ENCODE measurements at regions not wholly inside any gene's neighbourhood (a gene's known extent, or its start where the extent isn't known, plus 50 kb on each side); places are given as distances from the start of the nearest gene placed in this dataset.

DNA sequence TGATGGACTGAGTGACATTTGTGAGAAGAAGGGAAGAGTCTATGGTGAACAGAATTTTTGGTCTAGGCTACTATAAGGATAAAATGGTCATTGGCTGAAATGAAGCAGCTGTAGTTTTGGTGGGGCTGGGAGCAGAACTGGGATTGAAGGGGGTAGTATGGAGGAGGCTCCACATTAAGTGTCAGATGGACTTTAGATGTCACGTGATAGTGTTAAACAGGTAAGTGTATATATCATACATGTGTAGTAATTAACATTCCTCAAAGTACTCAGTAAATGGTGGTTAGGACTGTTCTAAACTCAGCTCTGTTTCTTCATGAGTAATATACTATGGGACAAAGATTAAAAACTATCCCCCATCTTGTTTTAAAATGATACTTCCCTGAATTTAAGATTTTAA lies 947.9 kb downstream of the PDHA2 start:
- intact Hi-C loops (cut with micrococcal nuclease; ENCODE audit: unreplicated experiment): no loop called here
- no peak for DNase-seq

DNA sequence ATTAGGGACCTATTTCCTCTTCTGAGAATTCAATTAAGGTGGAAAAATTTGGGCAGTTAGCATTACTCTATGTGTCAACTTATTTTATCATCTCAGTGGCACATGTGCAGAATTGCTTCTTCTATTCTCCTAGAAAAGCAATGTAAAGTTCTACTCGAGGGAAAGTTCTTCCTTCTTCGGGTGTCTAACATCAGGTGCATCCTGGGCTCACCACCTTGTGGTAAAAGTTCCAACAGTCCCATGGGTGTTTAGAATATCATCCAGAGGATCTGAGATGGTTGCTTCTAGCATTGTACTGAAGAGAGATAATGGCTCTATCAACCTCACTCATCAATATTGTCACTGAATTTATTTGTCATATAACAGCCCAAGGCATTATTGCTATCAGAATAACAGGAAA lies 969.7 kb downstream of the PDHA2 start:
- intact Hi-C loops (cut with micrococcal nuclease; ENCODE audit: unreplicated experiment): no loop called here
- POLR2A ChIA-PET: no interaction called here
- H3K9me3 Mint-ChIP-seq (ENCODE audit: unreplicated experiment): no peaks in the 10 kb centered on the region
- no TSS peak for BruUV-seq (replicated peaks)
- H3K27me3 ChIP-seq (replicated peaks; ENCODE audit: control insufficient read depth, insufficient read depth, low read length): no peaks in the 10 kb centered on the region
- H3K4me1 Mint-ChIP-seq (ENCODE audit: low read depth, unreplicated experiment): no peaks in the 10 kb centered on the region
- H3K27ac Mint-ChIP-seq (ENCODE audit: unreplicated experiment): no peak overlapping the region
- H3K4me3 ChIP-seq (ENCODE audit: low read depth, low read length): no peak overlapping the region
- no peaks in the 10 kb centered on the region for H3K27me3 Mint-ChIP-seq (ENCODE audit: insufficient read depth, unreplicated experiment)
- H3K36me3 Mint-ChIP-seq (ENCODE audit: insufficient read depth, unreplicated experiment): no peaks in the 10 kb centered on the region
- CTCF ChIA-PET: no interaction called here
- no peak overlapping the region for H3K4me3 Mint-ChIP-seq (ENCODE audit: unreplicated experiment)
- DNase-seq: no peak
- no peaks in the 10 kb centered on the region for H3K36me3 ChIP-seq (ENCODE audit: control insufficient read depth, insufficient read depth, low read length)
- no peak for TF ChIP-seq CTCF (IDR thresholded peaks at IDR 0.05; ENCODE audit: insufficient read depth in 1 of 2, low read depth in 1 of 2, low read length in 1 of 2, severe bottlenecking in 1 of 2, unreplicated experiment in 1 of 2)
- no peaks in the 10 kb centered on the region for H3K4me1 ChIP-seq
- H3K9me3 ChIP-seq: no peaks in the 10 kb centered on the region

More for the DNA sequence above, 947.9 kb downstream of the PDHA2 start:
- TF ChIP-seq CTCF (IDR thresholded peaks at IDR 0.05; ENCODE audit: insufficient read depth in 1 of 2, low read depth in 1 of 2, low read length in 1 of 2, severe bottlenecking in 1 of 2, unreplicated experiment in 1 of 2): no peak
- Histone ChIP-seq H3K9me3 (no peaks in the 10 kb centered on the region), H3K36me3 (ENCODE audit: control insufficient read depth, insufficient read depth, low read length) (no peaks in the 10 kb centered on the region), H3K27me3 (replicated peaks; ENCODE audit: control insufficient read depth, insufficient read depth, low read length) (no peaks in the 10 kb centered on the region), H3K4me1 (no peaks in the 10 kb centered on the region), H3K4me3 (ENCODE audit: low read depth, low read length) (no peak overlapping the region)
- BruUV-seq (replicated peaks): no TSS peak
- H3K27me3 Mint-ChIP-seq (ENCODE audit: insufficient read depth, unreplicated experiment): no peaks in the 10 kb centered on the region
- H3K4me3 Mint-ChIP-seq (ENCODE audit: unreplicated experiment): no peak overlapping the region
- H3K4me1 Mint-ChIP-seq (ENCODE audit: low read depth, unreplicated experiment): peaks cover 8% of the 10 kb centered on the region
- no peak overlapping the region for H3K27ac Mint-ChIP-seq (ENCODE audit: unreplicated experiment)
- POLR2A ChIA-PET: no interaction called here
- CTCF ChIA-PET: no interaction called here
- no peaks in the 10 kb centered on the region for H3K9me3 Mint-ChIP-seq (ENCODE audit: unreplicated experiment)
- no peaks in the 10 kb centered on the region for H3K36me3 Mint-ChIP-seq (ENCODE audit: insufficient read depth, unreplicated experiment)

GRCh38 chr4:96827086-96827485 lies 987.2 kb downstream of the PDHA2 start:
- H3K27ac Mint-ChIP-seq (ENCODE audit: unreplicated experiment): no peak overlapping the region
- no peaks in the 10 kb centered on the region for H3K4me1 Mint-ChIP-seq (ENCODE audit: low read depth, unreplicated experiment)
- TF ChIP-seq CTCF (IDR thresholded peaks at IDR 0.05; ENCODE audit: insufficient read depth in 1 of 2, low read depth in 1 of 2, low read length in 1 of 2, severe bottlenecking in 1 of 2, unreplicated experiment in 1 of 2): no peak
- H3K36me3 Mint-ChIP-seq (ENCODE audit: insufficient read depth, unreplicated experiment): no peaks in the 10 kb centered on the region
- ChIA-PET POLR2A (no interaction called here), CTCF (no interaction called here)
- peaks cover 3% of the 10 kb centered on the region for H3K27me3 Mint-ChIP-seq (ENCODE audit: insufficient read depth, unreplicated experiment)
- H3K4me3 ChIP-seq (ENCODE audit: low read depth, low read length): no peak overlapping the region
- DNase-seq: no peak
- no peaks in the 10 kb centered on the region for H3K9me3 Mint-ChIP-seq (ENCODE audit: unreplicated experiment)
- no peak overlapping the region for H3K4me3 Mint-ChIP-seq (ENCODE audit: unreplicated experiment)
- no peaks in the 10 kb centered on the region for H3K9me3 ChIP-seq
- H3K27me3 ChIP-seq (replicated peaks; ENCODE audit: control insufficient read depth, insufficient read depth, low read length): no peaks in the 10 kb centered on the region
- no TSS peak for BruUV-seq (replicated peaks)
- intact Hi-C loops (cut with micrococcal nuclease; ENCODE audit: unreplicated experiment): no loop called here
- no peaks in the 10 kb centered on the region for H3K36me3 ChIP-seq (ENCODE audit: control insufficient read depth, insufficient read depth, low read length)
- no peaks in the 10 kb centered on the region for H3K4me1 ChIP-seq
